HG03439 (cell line): ENCODE measurements at regions not wholly inside any gene's neighbourhood (a gene's known extent, or its start where the extent isn't known, plus 50 kb on each side); places are given as distances from the start of the nearest gene placed in this dataset.
"Not testable (repeated sequence)": the region's sequence is repeated elsewhere in the genome, so short reads cannot be mapped to it uniquely, and the experiment has no call there.

Source experiments
- ATAC-seq: cut with Tn5 transposase; IDR thresholded peaks from one replicate; pipeline ENCODE4 v1.9.1; 2021; ENCODE audit warnings: mild to moderate bottlenecking, moderate library complexity; ENCODE audit not compliant: unreplicated experiment

- no peak for ATAC-seq
Measured at GRCh38 chr4:164058776-164059445, 564.4 kb downstream of the TMA16 start.

DNA sequence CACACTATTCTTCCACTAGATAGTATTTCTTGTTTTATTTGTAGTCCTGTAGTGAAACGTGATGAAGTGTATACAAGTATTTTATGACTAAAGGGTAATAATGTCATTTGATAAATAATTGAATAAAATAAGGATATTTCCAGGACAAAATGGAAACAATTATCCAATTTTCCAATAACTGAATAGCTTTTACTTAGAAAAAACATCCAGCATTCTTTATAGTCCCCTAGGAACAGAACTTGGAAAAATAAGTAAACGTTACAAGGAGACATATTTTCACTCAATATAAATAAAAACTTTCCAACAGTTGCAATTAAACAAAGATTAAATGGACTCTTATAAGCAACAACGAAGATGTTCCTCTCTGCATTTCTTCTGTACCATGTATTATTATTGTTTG is 566.0 kb downstream of the TMA16 start:
- no peak for ATAC-seq

- ATAC-seq, result no peak
Measured at GRCh38 chr4:164068392-164068791, 573.9 kb downstream of the TMA16 start.

- ATAC-seq, result no peak
Measured at GRCh38 chr4:164070625-164071024, 576.1 kb downstream of the TMA16 start.

- ATAC-seq, result no peak
Measured at GRCh38 chr4:164081371-164081770, 586.9 kb downstream of the TMA16 start.

DNA sequence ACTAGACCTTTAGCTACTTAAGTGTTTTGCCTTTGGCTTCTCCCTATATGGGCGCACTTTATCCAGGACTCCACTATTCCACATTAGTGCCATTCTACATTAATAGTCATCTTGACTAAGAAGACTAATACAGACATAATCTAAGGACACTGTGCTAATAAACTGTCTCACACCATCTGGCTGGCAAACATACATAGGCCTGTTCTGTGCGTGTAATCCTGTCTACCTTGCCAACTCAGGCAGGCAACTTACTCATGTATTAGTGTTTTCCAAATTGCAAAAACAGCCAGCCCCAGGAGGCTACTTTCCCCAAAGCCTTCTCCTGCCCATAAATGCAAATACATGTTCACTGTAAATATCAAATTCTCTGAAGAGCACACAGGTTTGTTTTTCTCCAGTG is 587.3 kb downstream of the TMA16 start:
- ATAC-seq, result no peak

DNA sequence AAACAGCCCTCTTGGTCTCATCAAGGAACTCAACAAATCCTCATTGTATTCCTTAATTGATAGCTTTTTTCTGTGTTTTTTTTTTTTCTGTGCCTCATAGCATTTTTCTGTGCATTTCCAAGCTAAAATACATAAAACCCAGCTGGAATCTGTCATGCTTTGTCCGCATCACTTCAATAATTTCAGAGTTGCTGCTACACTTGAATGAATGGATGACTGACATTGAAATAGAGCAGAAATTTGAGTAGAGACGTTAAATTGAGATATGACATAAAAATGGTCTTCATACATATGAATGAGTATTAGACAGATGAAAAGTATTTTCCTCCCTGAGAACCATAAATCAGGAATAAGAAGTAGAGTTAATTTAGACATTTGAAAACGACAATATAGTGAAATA is 593.2 kb downstream of the TMA16 start:
- ATAC-seq, result no peak

- no peak for ATAC-seq
Measured at GRCh38 chr4:164095313-164096110, 601.0 kb downstream of the TMA16 start.

GRCh38 chr4:164096766-164097518 is 602.5 kb downstream of the TMA16 start:
- no peak for ATAC-seq

DNA sequence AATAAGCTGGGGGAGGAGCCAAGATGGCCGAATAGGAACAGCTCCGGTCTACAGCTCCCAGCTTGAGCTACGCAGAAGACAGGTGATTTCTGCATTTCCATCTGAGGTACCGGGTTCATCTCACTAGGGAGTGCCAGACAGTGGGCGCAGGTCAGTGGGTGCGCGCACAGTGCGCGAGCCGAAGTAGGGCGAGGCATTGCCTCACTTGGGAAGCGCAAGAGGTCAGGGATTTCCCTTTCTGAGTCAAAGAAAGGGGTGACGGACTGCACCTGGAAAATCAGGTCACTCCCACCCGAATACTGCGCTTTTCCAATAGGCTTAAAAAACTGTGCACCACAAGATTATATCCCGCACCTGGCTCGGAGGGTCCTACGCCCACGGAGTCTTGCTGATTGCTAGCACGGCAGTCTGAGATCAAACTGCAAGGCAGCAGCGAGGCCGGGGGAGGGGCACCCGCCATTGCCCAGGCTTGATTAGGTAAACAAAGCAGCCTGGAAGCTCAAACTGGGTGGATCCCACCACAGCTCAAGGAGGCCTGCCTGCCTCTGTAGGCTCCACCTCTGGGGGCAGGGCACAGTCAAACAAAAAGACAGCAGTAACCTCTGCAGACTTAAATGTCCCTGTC is 606.4 kb downstream of the TMA16 start:
- not testable (repeated sequence) for ATAC-seq

DNA sequence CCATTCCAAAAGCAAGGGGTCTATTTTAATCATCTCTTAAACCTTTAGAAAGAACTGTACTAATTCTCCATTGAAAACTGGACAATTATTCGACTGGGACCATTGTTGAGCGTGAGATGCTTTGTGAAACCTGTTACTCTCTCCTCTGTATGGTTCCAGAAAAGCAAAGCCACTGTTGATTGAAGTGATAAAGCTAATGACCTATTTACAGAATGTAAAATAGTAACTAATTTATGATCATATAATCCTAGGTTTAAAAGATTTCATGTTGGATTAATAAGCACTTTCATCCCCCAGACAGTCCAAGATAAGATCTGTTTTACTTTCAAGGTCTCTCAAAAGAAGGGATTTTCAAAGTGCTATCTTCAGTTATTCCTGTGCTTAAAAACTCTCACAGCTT is 614.5 kb downstream of the TMA16 start:
- no peak for ATAC-seq

DNA sequence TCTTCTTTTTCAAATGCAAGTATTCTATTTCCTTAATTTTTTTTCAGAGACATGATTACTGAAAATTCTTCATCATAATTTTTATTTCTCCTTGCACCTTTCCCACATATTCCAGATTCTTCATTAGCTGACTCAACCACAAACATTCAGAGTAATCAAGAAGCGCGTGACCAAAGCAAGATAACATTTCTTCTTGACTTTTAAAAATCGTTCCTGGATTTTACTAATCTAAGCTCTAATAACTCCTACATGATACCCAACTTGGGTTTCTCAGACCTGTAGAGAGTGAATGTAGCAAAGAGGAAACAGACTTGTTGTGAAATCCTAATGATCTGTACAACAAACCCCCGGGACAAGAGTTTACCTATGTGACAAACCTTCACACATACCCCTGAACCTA is 615.0 kb downstream of the TMA16 start:
- ATAC-seq, result no peak

DNA sequence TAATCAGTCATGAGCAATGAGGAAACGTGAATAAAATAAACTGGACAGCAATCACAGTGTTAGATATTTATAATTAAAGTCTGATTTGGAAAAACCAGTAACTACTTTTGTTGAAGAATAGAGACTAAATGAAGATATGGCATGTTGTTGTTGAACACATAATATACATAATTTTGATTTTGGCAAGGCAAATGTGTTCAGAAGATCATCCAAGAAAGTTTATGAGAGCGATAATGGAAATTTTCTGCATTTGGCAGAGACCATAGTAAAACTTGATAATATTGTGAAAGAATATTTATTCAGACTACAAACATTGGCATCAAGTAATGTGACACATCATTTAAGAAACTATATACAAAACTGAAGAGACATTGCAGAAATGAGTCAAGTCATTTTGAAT is 620.7 kb downstream of the TMA16 start:
- ATAC-seq, result no peak

- ATAC-seq, result no peak
Measured at GRCh38 chr4:164116286-164116685, 621.8 kb downstream of the TMA16 start.

- no peak for ATAC-seq
Measured at GRCh38 chr4:164134388-164134787, 619.5 kb upstream of the SMIM31 start.

- no peak for ATAC-seq
Measured at GRCh38 chr4:164136180-164136616, 617.7 kb upstream of the SMIM31 start.

DNA sequence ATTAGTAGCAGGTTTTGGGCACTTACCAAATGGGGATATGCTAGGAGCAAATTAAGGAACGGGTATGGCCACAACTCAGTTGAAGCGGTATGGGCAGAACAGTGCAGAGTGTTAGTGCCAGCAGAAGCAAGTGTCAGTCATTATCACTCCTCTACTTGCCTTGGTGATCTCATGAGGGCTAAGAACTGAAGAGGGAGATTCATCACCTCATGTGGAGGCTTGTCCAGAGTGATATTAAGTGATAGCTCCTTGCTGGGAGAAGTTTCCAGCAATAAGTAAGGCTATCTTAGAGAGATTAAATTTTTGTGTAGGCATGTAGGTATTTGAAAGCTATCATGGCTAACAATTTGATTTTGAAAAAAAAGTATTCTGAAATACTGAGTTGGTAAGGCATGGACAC is 615.4 kb upstream of the SMIM31 start:
- no peak for ATAC-seq

GRCh38 chr4:164139291-164139690 is 614.6 kb upstream of the SMIM31 start:
- ATAC-seq, result no peak

DNA sequence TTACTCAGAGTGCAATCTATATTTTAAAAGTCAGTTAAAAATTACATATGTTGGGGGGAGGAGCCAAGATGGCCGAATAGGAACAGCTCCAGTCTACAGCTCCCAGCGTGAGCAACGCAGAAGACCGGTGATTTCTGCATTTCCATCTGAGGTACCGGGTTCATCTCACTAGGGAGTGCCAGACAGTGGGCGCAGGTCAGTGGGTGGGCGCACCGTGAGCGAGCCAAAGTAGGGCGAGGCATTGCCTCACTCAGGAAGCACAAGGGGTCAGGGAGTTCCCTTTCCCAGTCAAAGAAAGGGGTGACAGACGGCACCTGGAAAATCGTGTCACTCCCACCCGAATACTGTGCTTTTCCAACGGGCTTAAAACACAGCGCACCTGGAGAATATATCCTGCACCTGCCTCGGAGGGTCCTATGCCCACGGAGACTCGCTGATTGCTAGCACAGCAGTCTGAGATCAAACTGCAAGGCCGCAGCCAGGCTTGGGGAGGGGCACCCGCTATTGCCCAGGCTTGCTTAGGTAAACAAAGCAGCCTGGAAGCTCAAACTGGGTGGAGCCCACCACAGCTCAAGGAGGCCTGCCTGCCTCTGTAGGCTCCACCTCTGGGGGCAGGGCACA is 612.1 kb upstream of the SMIM31 start:
- ATAC-seq, result not testable (repeated sequence)

GRCh38 chr4:164154416-164154815 is 599.5 kb upstream of the SMIM31 start:
- ATAC-seq, result no peak

DNA sequence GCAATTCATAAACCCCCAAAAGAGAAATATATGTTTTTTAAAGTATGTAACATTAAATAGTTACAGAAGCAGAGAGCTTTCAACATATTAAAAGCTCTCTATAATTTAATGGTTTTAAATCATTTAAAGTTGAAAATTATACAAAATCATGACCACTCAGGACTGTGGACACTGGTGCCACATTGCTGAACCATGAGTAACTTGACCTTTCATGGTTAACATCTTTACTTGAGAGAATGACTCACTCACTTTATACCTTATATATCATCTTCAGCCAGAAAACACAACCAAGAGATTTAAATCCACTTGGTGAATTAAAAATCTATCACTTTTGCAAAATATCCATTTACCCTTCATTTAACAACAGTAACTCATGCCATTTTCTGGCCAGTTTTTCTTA is 584.3 kb upstream of the SMIM31 start:
- no peak for ATAC-seq
